ENCODE measurements at regions not wholly inside any gene's neighbourhood (a gene's known extent, or its start where the extent isn't known, plus 50 kb on each side); places are given as distances from the start of the nearest gene placed in this dataset.

DNA sequence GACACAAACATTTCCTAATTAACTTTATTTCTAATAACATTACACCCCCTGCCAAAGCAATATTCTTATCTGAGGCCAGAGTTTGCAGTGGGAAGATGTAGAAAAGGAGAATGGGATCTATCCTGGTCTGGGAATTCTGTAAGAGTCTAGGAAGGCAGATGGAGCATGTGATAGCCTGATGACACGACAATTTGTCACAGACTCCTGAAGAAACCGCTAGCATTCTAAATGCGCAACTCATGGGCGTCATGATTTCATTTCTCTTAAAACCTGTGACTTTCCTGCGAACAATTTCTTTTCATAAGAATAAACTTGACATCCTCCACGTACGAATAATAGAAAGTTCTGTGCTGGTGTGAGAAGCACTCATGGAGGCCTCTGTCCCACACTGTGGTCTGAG is 72.9 kb upstream of the ATP10A start:
- intact Hi-C loops (cut with DNase I): loop anchor here (5.0 kb wide), 1 partner anchor 931 kb away; the partner anchor contains the start of gene GABRA5

GRCh38 chr15:25933456-25934158 is 70.5 kb upstream of the ATP10A start:
- H3K27me3 ChIP-seq: no peaks in the 10 kb centered on the region
- TF ChIP-seq POLR2AphosphoS5 (IDR thresholded peaks at IDR 0.05): peak; percentile 26 to 60
- TF ChIP-seq, protein P1, sequence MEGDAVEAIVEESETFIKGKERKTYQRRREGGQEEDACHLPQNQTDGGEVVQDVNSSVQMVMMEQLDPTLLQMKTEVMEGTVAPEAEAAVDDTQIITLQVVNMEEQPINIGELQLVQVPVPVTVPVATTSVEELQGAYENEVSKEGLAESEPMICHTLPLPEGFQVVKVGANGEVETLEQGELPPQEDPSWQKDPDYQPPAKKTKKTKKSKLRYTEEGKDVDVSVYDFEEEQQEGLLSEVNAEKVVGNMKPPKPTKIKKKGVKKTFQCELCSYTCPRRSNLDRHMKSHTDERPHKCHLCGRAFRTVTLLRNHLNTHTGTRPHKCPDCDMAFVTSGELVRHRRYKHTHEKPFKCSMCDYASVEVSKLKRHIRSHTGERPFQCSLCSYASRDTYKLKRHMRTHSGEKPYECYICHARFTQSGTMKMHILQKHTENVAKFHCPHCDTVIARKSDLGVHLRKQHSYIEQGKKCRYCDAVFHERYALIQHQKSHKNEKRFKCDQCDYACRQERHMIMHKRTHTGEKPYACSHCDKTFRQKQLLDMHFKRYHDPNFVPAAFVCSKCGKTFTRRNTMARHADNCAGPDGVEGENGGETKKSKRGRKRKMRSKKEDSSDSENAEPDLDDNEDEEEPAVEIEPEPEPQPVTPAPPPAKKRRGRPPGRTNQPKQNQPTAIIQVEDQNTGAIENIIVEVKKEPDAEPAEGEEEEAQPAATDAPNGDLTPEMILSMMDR (IDR thresholded peaks at IDR 0.05): peak; percentile 66 to 76 (median 72)
- no peak for TF ChIP-seq EP300 (IDR thresholded peaks at IDR 0.05)
- TF ChIP-seq POLR2A (IDR thresholded peaks at IDR 0.05; ENCODE audit: low read depth): no peak
- no peaks in the 10 kb centered on the region for H3K36me3 ChIP-seq
- peaks cover 0 to 5% (median 2%) of the 10 kb centered on the region in 4 donors for H3K9me3 ChIP-seq
- 17% methylated on average over 23 of the region's 23 CpGs for WGBS
- peak; percentile 93 for DNase-seq (ENCODE audit: extremely low spot score)
- intact Hi-C loops (cut with DNase I): loop anchor here (2.0 to 5.0 kb wide), 4 partner anchors 71 to 426 kb away; partner anchors contain the start of gene ATP10A
- H3K4me1 ChIP-seq: peaks cover 0 to 23% (median 19%) of the 10 kb centered on the region in 4 donors
- peak overlapping the region; percentile 67 to 77 (median 74) for H3K27ac ChIP-seq (replicated peaks in 1 of 4)
- peak overlapping the region; percentile 35 to 42 (median 37) for H3K4me3 ChIP-seq

More for the DNA sequence above, 72.9 kb upstream of the ATP10A start:
- Histone ChIP-seq H3K36me3 (no peaks in the 10 kb centered on the region), H3K4me1 (peaks cover 0 to 23% (median 19%) of the 10 kb centered on the region in 4 donors), H3K4me3 (no peak overlapping the region), H3K27me3 (no peaks in the 10 kb centered on the region), H3K27ac (replicated peaks in 1 of 4) (no peak overlapping the region), H3K9me3 (no peaks in the 10 kb centered on the region)
- no peak for DNase-seq (ENCODE audit: extremely low spot score)
- TF ChIP-seq EP300 (IDR thresholded peaks at IDR 0.05) (no peak), POLR2A (IDR thresholded peaks at IDR 0.05; ENCODE audit: low read depth) (no peak), POLR2AphosphoS5 (IDR thresholded peaks at IDR 0.05) (no peak)
- TF ChIP-seq, protein P1 (IDR thresholded peaks at IDR 0.05): no peak
- WGBS: 79% methylated on average over 7 of the region's 7 CpGs

- no peak overlapping the region for H3K4me3 ChIP-seq
- peak overlapping the region; percentile 67 to 77 (median 74) for H3K27ac ChIP-seq (replicated peaks in 1 of 4)
- H3K4me1 ChIP-seq: peaks cover 0 to 23% (median 19%) of the 10 kb centered on the region in 4 donors
- intact Hi-C loops (cut with DNase I): loop anchor here (5.0 kb wide), 3 partner anchors 70 to 425 kb away; partner anchors contain the start of gene ATP10A
- no peaks in the 10 kb centered on the region for H3K27me3 ChIP-seq
- H3K36me3 ChIP-seq: no peaks in the 10 kb centered on the region
- no peak for TF ChIP-seq EP300 (IDR thresholded peaks at IDR 0.05)
- TF ChIP-seq POLR2AphosphoS5 (IDR thresholded peaks at IDR 0.05): peak in 1 of 2 donors; percentile 11
- WGBS: 47% methylated on average over 8 of the region's 8 CpGs
- peaks cover 0 to 5% (median 2%) of the 10 kb centered on the region in 4 donors for H3K9me3 ChIP-seq
- no peak for DNase-seq (ENCODE audit: extremely low spot score)
Measured at GRCh38 chr15:25932696-25933095, 69.6 kb upstream of the ATP10A start.

DNA sequence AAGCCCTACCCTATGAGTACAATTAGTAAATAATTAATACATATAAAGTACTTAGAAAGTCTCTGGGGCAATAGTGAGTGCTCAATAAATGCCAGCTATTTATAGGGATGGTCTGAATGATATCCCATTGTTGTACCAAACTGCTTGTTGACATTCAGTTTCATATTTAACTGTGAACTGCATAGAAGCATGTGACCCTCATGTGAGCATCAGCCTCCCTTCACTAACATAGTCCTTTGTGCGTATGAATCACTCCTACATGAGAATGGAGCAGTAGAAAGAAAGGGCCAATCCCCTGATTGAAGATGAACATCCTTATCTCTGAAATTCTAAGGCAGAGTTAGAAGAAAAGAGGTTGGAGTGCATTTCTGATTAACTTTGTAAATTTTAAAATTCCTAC is 68.7 kb upstream of the ATP10A start:
- 71% methylated on average over 1 of the region's 1 CpG for WGBS
- H3K27ac ChIP-seq (replicated peaks in 1 of 4): peak overlapping the region in 2 of 4 donors; percentile 76 to 77

More for the DNA sequence above, 68.7 kb upstream of the ATP10A start:
- intact Hi-C loops (cut with DNase I): loop anchor here (5.0 kb wide), 3 partner anchors 70 to 425 kb away; partner anchors contain the start of gene ATP10A
- no peak for DNase-seq (ENCODE audit: extremely low spot score)
- Histone ChIP-seq H3K9me3 (peaks cover 0 to 5% (median 2%) of the 10 kb centered on the region in 4 donors), H3K27me3 (no peaks in the 10 kb centered on the region), H3K36me3 (no peaks in the 10 kb centered on the region), H3K4me1 (peaks cover 0 to 23% (median 19%) of the 10 kb centered on the region in 4 donors), H3K4me3 (no peak overlapping the region)
- TF ChIP-seq POLR2A (IDR thresholded peaks at IDR 0.05; ENCODE audit: low read depth): no peak
- no peak for TF ChIP-seq POLR2AphosphoS5 (IDR thresholded peaks at IDR 0.05)
- no peak for TF ChIP-seq EP300 (IDR thresholded peaks at IDR 0.05)
- TF ChIP-seq, protein P1 (IDR thresholded peaks at IDR 0.05): no peak
